22Rv1 (cell line): ENCODE measurements at regions not wholly inside any gene's neighbourhood (a gene's known extent, or its start where the extent isn't known, plus 50 kb on each side); places are given as distances from the start of the nearest gene placed in this dataset.

ENCODE experiments used
- ZFX ChIP-seq: fragments of 450-650 bp; IDR thresholded peaks from 2 replicates; pipeline ENCODE4 v1.6.1; 2017; ENCODE audit warnings: antibody characterized with exemption, borderline replicate concordance
- TF ChIP-seq, protein P1 (sequence below): fragments of 450-650 bp; IDR thresholded peaks from 2 replicates; pipeline ENCODE4 v1.5.1; 2017; ENCODE audit warnings: mild to moderate bottlenecking

DNA sequence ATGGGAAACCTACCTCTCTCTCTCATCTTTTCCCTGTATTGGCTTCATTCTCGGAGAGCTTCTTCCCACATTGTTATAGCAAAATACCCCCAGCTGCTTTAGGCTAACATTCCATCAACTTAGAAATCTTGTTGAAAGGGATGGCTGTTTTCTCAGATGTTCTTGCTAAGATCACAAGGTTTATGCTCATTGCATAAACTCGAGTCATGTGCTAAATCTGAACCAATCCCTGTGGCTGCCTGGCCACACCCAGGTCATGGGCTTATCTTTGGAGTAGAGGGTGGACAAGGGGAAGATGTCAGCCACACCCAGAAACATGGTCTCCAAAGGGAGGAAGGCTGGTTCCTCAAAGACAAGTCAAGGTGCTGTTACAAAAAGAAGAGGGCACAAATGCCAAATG, 150.6 kb upstream of the UMPS start:
- TF ChIP-seq ZFX = no peak
- TF ChIP-seq, protein P1, sequence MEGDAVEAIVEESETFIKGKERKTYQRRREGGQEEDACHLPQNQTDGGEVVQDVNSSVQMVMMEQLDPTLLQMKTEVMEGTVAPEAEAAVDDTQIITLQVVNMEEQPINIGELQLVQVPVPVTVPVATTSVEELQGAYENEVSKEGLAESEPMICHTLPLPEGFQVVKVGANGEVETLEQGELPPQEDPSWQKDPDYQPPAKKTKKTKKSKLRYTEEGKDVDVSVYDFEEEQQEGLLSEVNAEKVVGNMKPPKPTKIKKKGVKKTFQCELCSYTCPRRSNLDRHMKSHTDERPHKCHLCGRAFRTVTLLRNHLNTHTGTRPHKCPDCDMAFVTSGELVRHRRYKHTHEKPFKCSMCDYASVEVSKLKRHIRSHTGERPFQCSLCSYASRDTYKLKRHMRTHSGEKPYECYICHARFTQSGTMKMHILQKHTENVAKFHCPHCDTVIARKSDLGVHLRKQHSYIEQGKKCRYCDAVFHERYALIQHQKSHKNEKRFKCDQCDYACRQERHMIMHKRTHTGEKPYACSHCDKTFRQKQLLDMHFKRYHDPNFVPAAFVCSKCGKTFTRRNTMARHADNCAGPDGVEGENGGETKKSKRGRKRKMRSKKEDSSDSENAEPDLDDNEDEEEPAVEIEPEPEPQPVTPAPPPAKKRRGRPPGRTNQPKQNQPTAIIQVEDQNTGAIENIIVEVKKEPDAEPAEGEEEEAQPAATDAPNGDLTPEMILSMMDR = no peak
